ENCODE measurements at regions not wholly inside any gene's neighbourhood (a gene's known extent, or its start where the extent isn't known, plus 50 kb on each side); places are given as distances from the start of the nearest gene placed in this dataset.

- TF ChIP-seq IKZF1 (conservative IDR thresholded peaks at IDR 0.05): no peak
Observed at GRCh38 chr21:22342889-22343288, 1344.7 kb downstream of the NCAM2 start (continued).

GRCh38 chr21:22343303-22343702 lies 1345.1 kb downstream of the NCAM2 start:
- no peak overlapping the region for H2AFZ ChIP-seq (ENCODE audit: control insufficient read depth, low read depth, low read length)
- H3K79me2 ChIP-seq (ENCODE audit: control insufficient read depth, insufficient read depth, low read length): no peaks in the 10 kb centered on the region
- no TSS peak for BruUV-seq (replicated peaks)
- no peak for TF ChIP-seq HDAC6 (IDR thresholded peaks at IDR 0.05; ENCODE audit: unreplicated experiment)
- TF ChIP-seq ELK1 (IDR thresholded peaks at IDR 0.05; ENCODE audit: low read depth, low read length): no peak
- TF ChIP-seq NR2C2 (IDR thresholded peaks at IDR 0.05; ENCODE audit: borderline replicate concordance, control insufficient read depth, insufficient read length, low read depth): no peak
- TF ChIP-seq HDGF (IDR thresholded peaks at IDR 0.05): no peak
- no peak for TF ChIP-seq TAF1 (IDR thresholded peaks at IDR 0.05; ENCODE audit: borderline replicate concordance, low read depth, low read length)
- TF ChIP-seq PBX3 (IDR thresholded peaks at IDR 0.05; ENCODE audit: insufficient replicate concordance, low read depth, low read length): no peak
- no peak for TF ChIP-seq IRF4 (IDR thresholded peaks at IDR 0.05; ENCODE audit: low read depth, low read length)
- no peak for TF ChIP-seq ZNF24 (IDR thresholded peaks at IDR 0.05)
- no peak for TF ChIP-seq EGR1 (IDR thresholded peaks at IDR 0.05; ENCODE audit: borderline replicate concordance in 1 of 2, low read depth in 2 of 2, low read length in 2 of 2)
- TF ChIP-seq STAT3 (IDR thresholded peaks at IDR 0.05; ENCODE audit: low read depth, low read length): no peak
- TF ChIP-seq JUNB (IDR thresholded peaks at IDR 0.05): no peak
- no peak for TF ChIP-seq POLR2AphosphoS5 (IDR thresholded peaks at IDR 0.05; ENCODE audit: low read length)
- TF ChIP-seq RFX5 (IDR thresholded peaks at IDR 0.05; ENCODE audit: low read depth, low read length): no peak
- TF ChIP-seq NKRF (conservative IDR thresholded peaks at IDR 0.05): no peak
- no peak for TF ChIP-seq SPI1 (IDR thresholded peaks at IDR 0.05; ENCODE audit: borderline replicate concordance, insufficient read depth, low read depth, low read length)
- no peak for TF ChIP-seq FOXK2 (IDR thresholded peaks at IDR 0.05)
- FAIRE-seq: no peak
- WGBS (ENCODE audit: insufficient coverage, insufficient replicate concordance, low lambda C conversion rate, missing lambda C conversion rate): 3% methylated on average over 2 of the region's 2 CpGs
- no peak overlapping the region for H3K4me2 ChIP-seq (ENCODE audit: control insufficient read depth, insufficient read depth)
- ATAC-seq: no peak
- no peak overlapping the region for H3K4me3 ChIP-seq
- RAD21 ChIA-PET (ENCODE audit: unreplicated experiment): no interaction called here
- no peak overlapping the region for H3K9ac ChIP-seq (ENCODE audit: control insufficient read depth, insufficient read depth, low read length)
- SMC1A ChIA-PET (ENCODE audit: uncharacterized antibody, unreplicated experiment): no interaction called here
- POLR2A ChIA-PET: no interaction called here
- no peaks in the 10 kb centered on the region; the same call in 2 of the 3 replicates for H3K9me3 ChIP-seq (replicated peaks; ENCODE audit: control insufficient read depth, insufficient read depth, low read length)
- no peaks in the 10 kb centered on the region for H4K20me1 ChIP-seq (ENCODE audit: control insufficient read depth, insufficient read depth)
- H3K27me3 ChIP-seq (replicated peaks in 1 of 2; ENCODE audit: control insufficient read depth in 2 of 2, insufficient read depth in 2 of 2, low read length in 1 of 2): no peaks in the 10 kb centered on the region
- H3K36me3 ChIP-seq (ENCODE audit: control insufficient read depth in 2 of 2, insufficient read depth in 2 of 2, low read length in 1 of 2): no peaks in the 10 kb centered on the region
- no peak for DNase-seq (ENCODE audit: low read depth, low spot score)
- CTCF ChIA-PET: no interaction called here
- in situ Hi-C loops (cut with MboI): no loop called here
- H3K4me1 ChIP-seq (ENCODE audit: control insufficient read depth, insufficient read depth, low read length): no peaks in the 10 kb centered on the region
- intact Hi-C loops (cut with micrococcal nuclease; ENCODE audit: unreplicated experiment): no loop called here
- H3K27ac ChIP-seq (ENCODE audit: control insufficient read depth, insufficient read depth): no peak overlapping the region
